ENCODE measurements at regions not wholly inside any gene's neighbourhood (a gene's known extent, or its start where the extent isn't known, plus 50 kb on each side); places are given as distances from the start of the nearest gene placed in this dataset.
"Not testable (repeated sequence)": the region's sequence is repeated elsewhere in the genome, so short reads cannot be mapped to it uniquely, and the experiment has no call there.

DNA sequence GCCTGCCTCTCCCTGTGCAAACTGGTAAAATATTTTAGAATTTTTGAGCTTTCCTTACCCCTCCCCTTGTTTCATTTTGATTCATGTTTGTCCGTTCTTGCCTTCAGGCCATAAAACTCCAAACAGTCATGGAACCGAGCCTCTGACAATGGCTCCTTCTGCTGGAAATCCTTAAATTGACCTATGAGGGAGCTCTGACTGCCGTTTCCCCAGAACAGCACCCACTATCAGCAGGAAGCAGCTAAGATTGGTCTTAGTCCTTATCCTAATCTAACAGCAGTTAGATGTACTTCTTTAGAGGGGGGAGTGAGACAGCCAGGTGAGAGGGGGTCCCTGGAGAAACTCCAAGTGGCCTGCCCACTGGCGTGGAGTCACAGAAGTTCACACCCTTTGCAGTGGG lies 106.7 kb downstream of the FAM174A start:
- FAIRE-seq = no peak

DNA sequence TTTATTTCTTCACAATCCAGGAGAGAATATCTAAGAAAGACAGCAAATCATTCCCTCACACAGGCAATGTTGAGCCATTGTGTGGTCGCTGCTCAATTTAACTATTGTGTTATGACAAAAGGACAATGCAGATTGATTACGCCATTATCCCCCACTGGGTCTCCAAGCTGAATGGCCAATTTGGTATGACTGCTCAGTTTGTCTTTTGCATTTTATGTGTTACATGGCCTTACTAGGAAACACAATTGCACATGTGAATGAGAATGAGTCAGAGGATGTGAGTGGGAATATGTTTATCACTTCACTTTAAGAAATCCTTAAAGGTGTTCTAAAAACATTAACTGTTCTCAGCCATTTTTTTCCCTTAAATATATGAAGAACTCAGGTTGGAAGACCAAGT lies 108.3 kb downstream of the FAM174A start:
- DNase-seq (ENCODE audit: insufficient read length, low spot score) (no peak), FAIRE-seq (no peak)

More for the DNA sequence above, 106.7 kb downstream of the FAM174A start:
- DNase-seq (ENCODE audit: insufficient read length, low spot score) = no peak

DNA sequence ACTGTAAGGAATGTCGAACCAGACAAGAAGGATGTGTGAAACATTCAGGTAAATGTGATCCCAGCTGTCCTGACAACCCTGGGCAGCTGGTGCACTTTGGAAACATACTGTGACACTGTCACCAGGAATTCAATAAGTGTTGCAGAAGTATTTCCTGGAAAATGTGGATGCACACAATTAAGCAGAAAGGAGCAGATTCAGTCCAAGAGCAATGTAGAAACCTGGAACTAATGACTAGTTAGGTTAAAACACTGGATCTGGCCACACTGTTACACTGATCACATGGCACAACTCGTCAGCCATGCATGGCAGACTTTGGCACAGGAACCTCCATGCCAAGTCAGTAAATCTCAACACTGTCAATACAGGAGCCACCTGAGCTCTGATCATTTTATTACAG lies 109.0 kb downstream of the FAM174A start:
- no peak for DNase-seq (ENCODE audit: insufficient read length, low spot score)
- FAIRE-seq = no peak

DNA sequence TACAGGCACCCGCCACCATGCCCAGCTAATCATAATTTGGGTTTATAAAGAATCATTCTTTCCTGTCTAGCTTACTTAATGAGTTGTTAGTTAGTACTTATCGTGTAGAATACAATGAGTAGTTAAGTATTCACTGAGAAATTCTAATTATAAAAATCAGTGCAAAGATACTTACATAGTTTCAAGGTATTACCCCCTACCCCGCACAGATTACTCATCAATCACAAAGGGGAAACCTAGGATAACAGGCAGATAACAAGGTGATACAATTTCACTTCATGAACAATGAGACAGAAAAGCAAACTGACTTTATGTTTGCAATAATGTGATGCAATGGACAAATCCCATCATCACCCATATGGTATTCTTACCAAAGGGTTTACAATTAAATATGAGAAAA lies 109.6 kb downstream of the FAM174A start:
- DNase-seq (ENCODE audit: insufficient read length, low spot score) (no peak), FAIRE-seq (no peak)

DNA sequence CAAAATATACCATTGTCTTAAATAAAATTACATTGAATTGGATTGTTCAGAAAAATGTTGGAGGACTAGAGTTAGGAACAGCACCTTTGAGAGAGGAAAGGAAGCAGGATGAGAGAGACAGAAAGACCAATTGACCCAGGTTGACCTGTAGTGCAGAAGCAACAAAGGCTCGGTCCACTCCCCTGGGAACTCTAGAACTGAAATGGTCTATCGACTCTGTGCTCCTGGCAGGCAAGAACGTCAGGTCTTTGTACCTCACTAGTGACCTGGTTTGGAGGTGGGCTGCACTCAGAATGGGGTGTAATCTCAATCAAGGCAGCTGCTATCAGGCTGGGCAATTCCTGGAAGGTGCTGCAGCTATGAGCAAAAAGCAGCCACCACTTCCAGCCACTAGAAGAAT lies 110.8 kb downstream of the FAM174A start:
- DNase-seq (ENCODE audit: insufficient read length, low spot score) = no peak
- no peak for FAIRE-seq

DNA sequence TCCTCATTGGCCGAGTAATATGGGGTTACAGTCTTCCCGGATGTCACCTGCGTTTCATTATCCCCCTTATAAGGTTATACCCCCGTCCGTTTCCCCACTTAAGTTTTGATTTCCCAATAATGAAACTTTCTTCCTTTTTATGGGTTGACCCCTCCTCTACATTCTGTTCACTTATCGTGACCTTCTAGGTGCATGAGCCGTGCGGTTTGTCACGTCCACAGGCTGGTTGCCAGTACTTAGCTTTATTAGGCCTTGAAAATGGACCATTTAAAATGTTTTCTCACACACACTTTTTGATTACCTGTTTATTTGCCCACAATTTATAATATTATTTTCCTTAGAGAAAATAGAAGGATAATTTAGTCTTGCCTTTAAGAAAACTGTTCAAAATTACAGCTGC lies 111.5 kb downstream of the FAM174A start:
- no peak for FAIRE-seq
- no peak for DNase-seq (ENCODE audit: insufficient read length, low spot score)

DNA sequence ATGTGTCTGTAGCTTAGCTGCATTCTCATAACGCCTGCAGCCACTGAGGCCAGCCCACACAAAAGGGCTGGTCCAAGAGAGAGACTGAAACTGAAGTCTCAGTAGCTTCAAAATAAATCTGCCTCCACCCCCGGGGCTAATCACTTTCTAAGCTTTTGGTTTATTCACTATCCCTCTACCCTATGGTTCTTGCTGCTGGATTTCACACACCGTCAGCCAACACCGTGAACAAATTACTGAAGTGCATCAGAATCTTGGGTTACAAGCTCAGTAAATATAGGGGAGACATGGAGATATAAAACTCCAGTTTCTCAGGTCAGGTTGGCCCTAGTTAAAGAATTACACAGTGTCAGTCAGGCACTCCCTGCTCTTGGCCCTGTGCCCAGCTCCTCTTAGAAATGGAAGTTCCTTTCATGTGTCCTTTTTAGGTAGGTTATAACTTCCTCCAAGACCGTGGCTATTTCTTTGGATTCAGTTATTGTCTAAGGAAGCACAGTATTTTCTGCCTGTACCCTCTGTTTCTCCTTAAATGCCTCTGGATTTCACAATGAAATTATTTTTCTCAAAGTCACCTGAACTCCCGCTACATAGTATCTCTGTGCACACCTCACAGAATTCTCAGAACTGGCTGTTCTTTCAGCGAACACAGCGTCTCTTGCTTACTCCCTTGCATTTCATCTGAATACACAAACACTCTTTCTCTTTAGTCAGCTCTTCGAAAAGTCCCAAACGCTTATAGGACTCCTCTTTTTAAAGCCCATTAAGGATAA lies 112.5 kb downstream of the FAM174A start:
- FAIRE-seq (peak; percentile 75), DNase-seq (ENCODE audit: insufficient read length, low spot score) (no peak)

DNA sequence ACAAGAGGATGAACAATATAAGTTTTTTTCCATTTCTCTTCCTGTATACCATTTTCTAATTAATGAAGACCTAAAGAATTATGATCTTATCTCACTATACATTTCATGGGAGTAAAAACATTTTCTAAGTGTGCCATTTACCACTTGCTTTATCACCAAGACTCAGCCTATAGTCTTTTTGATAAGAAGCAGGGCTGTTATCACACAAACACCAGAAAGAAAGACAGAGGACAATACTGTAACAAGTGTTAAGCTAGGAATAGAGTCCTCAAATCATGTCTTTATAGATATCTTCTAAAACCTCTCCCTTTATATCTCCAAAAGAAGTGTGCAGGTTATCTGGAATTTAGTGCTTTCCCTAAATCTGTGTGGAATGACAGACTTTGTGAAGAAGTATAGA lies 119.7 kb downstream of the FAM174A start:
- no peak for DNase-seq (ENCODE audit: insufficient read length, low spot score)

DNA sequence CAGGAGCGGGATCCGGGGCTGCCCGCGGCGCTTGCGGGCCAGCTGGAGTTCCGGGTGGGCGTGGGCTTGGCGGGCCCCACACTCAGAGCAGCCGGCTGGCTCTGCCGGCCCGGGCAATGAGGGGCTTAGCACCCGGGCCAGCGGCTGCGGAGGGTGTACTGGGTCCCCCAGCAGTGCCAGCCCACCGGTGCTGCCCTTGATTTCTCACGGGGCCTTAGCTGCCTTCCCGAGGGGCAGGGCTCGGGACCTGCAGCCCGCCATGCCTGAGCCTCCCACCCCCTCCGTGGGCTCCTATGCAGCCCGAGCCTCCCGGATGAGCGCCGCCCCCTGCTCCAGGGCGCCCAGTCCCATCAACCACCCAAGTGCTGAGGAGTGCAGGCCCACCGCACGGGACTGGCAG lies 121.6 kb downstream of the FAM174A start:
- FAIRE-seq; DNase-seq (ENCODE audit: insufficient read length, low spot score): not testable (repeated sequence)

More for the DNA sequence above, 119.7 kb downstream of the FAM174A start:
- FAIRE-seq = no peak

DNA sequence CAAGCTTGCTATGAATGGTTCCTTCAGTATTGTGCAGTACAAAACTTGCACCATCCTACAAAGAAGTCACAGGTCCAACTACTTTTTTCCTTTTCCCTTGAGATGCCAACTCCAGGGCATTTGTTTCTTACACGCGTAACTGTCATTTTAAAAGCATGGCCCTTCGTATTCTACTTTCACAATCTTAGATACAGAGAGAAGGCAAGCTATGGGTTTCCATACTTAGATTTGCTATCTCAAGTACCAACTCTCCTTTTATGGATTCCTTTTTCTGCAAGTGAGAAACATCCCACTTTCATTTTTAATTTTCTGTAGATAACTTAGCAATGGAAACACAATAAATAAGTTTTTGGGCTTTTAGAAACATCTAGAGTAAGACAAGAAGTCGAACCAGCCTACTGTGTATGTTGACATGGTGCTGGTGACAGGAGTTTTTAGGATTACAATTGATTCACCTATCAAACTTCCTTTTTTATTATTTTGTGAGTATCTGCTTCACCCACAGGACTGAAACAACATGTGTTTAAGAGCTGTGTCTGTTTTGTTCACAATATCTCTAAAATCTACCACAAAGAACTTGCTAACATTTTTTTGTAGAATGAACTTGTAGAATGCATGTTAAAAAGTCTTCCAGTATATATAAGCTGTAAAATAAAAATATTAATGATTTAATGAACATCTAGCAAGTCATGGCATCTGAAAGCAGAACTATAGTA lies 124.1 kb downstream of the FAM174A start:
- FAIRE-seq = no peak
- DNase-seq (ENCODE audit: insufficient read length, low spot score) = no peak

DNA sequence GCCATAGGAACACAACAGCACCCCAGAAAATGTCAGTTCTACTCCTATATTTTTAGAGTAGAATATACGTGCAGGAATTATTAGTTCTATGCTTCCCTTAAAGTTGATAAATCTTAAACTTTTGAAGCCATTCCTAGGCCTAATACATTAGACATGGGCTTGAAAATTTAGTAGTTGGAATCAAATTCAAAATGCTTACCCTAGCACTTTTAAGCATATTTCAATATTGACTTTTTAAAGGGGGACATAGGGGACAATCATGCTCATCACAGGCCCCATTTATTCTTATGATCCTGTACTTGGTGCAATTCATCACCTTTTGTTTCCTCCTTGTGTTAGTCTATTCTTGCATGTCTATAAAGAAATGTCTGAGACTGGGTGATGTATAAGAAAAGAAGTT lies 129.0 kb downstream of the FAM174A start:
- no peak for FAIRE-seq
- DNase-seq (ENCODE audit: insufficient read length, low spot score) = no peak

DNA sequence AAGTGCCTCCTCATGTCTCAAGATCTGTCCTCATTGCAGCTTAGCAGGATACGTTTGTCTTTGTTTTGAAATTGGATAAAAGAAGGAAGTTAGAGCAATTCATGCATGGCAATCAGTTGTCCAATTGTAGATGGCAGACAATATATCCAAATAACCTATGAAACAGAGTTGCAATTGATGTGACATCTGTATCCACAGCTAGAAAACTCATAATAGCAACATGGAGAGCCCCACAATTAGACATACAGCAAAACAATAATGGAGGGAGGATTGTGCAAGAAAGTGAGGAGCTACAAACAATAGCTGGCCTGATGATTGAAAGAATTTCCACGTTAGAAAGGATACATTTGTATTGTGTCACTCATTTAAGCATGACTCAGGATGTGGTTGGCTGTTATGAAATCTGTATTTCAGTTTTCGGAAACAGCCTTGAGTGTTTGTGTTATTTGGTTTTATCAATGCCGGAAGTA lies 132.0 kb downstream of the FAM174A start:
- FAIRE-seq = peak; percentile 26

DNA sequence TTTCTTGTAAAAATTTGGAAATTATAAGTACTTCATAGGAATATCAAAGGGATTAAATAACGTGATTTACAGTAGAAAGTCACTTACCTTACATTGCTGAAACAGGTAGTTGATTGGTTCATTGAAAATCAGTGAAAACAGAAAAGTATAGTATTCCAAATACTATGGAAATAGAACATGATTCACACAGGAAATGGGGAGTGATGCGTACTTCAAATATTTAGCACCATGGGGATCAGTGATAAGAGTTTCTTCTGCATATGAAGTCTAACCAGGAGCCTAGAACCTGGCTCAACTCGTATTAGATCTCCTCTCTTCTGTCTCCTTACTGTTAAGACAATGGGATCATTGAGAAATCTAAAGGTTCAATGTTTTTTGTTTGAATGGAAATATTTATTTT lies 133.3 kb downstream of the FAM174A start:
- FAIRE-seq (no peak), DNase-seq (ENCODE audit: insufficient read length, low spot score) (no peak)

More for the DNA sequence above, 132.0 kb downstream of the FAM174A start:
- no peak for DNase-seq (ENCODE audit: insufficient read length, low spot score)

DNA sequence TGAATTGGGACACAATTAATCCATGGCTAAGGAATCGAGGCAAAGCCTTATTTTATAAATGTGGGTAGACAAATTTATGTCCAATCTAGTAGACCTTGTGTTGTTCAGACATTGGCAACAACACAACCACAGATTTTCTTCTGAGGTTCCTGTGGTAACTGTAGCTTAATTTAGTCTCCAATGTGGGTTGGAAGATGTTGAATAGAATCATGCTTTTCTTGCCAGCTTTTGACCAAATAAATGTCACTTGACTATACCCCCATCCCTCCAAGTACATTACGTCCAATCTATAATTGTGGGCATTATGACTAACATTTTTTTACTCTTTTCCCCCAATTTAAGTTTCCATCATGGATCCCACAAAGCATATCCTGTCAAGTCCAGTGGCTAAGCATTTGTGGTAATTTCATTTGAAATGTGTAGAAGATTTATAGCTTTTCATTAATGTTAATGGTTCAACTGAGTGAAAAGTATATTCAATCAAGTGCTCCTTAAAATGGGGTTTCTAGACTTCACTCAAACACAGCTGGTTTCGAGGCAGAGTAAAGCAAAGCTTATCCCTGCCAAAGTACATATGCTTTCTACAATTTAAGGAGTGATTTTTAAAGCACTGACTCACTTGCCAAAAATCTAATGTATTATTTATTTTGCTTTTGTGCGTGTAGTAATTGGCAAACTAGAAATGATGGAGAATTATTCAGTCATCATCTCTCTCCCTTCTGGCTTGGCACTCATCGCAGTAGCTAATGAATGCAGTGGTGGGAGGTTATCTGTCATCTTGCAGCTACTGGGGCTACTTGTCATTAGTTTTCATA lies 141.8 kb downstream of the FAM174A start:
- FAIRE-seq (no peak), DNase-seq (ENCODE audit: insufficient read length, low spot score) (no peak)

DNA sequence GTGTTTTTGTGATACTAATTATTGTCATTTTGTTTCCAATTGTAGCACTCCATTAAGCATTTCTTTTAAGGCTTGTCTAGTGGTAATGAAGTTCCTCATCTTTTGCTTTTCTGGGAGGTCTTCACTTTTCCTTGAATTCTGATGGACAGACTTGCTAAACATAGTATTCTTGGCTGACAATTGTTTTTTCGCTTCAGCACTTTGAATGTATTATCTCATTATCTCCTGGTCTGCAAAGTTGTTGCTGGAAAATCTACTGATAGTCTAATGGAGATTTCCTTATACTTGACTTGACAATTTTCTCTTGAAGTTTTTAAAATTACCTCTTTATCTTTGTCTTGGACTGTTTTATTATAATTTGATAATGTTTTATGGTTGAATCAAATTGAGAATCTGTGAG lies 147.5 kb downstream of the FAM174A start:
- FAIRE-seq (peak; percentile 4), DNase-seq (ENCODE audit: insufficient read length, low spot score) (no peak)

DNA sequence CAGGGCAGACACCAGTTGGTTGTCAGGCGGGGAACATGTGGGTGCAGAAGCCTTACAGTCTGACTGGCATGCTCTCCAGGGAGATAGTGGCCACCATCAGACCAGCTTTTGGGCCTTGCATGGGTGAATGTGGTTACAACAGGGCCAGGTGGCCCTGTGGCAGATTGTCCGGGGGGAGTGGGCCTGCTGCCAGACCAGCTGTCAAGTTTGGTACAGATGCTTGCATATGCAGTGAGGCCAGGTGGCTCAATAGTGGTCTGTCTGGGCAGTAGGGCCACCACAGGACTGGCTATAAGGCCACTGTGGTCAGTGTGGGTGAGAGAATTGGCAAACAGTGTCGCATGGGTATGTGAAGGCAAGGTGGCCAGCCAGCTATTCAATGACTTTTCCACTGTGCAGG lies 148.7 kb downstream of the FAM174A start:
- FAIRE-seq = no peak
- no peak for DNase-seq (ENCODE audit: insufficient read length, low spot score)

DNA sequence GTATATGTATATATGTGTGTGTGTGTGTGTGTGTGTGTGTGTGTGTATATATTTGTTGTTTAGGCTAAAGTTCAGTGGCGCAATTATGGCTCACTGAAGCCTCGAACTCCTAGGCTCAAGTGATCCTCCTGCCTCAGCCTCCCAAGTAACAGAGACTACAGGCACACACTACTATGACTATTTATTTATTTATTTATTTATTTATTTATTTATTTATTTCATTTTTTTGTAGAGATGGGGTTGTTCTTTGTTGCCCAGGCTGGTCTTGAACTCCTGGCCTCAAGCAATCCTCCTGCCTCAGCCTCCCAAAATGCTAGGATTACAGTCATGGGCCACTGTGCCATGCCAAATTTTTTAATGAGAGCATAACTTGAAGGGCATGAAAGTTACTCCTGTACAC lies 149.9 kb downstream of the FAM174A start:
- not testable (repeated sequence) for FAIRE-seq; DNase-seq (ENCODE audit: insufficient read length, low spot score)

DNA sequence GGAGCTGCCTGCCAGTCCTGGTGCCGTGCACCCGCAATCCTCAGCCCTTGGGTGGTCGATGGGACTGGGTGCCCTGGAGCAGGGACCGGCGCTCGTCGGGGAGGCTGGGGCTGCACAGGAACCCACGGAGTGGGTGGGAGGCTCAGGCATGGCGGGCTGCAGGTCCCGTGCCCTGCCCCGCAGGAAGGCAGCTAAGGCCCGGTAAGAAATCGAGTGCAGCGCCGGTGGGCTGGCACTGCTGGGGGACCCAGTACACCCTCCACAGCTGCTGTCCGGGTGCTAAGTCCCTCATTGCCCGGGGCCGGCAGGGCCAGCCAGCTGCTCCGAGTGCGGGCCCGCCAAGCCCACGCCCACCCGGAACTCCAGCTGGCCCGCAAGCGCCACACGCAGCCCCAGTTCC lies 153.7 kb downstream of the FAM174A start:
- DNase-seq (ENCODE audit: insufficient read length, low spot score); FAIRE-seq: not testable (repeated sequence)

DNA sequence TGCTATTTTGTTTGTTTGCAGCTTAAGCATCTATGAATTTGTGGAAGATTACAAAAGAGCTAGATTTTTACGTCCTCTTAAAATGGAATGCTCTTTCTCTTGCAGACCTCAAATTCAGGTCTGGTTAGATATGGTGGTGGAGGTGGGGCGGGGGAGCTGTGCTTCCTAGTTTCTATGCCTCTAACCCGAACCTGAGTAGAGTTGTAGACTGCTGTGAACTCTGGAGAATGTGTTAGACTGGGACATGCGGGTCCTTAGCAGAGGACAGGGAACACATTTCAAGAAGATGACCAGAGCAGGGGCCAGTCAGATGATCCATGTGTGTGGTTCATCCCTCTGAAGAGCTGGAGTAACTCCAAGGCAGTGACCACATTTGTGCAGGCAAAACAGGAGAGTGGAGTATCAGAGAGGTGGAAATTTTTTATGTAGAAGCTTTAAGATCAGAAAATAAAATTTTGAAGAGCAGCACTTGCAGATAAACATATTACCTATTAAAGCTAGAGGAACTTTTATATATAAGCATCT lies 154.9 kb downstream of the FAM174A start:
- DNase-seq (ENCODE audit: insufficient read length, low spot score) (no peak), FAIRE-seq (no peak)

DNA sequence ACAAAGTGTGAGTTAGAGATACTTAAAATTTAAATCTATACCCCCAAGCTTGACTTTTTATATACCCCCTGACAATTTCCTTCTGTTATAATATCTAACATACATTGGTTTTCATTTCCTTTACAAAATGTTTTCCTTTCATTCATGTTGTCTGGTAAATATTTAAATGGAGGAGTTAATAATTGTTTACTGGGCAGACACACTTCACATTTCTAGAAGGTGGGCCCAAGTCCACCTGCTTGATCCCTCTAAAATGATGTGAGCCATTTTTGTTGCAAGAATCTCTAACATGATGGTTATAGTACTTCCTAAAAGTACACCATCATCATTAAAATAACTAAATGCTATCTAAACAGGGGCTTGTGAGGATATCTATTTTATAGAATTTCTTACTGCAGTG lies 155.9 kb downstream of the FAM174A start:
- DNase-seq (ENCODE audit: insufficient read length, low spot score) (no peak), FAIRE-seq (peak; percentile 52)

DNA sequence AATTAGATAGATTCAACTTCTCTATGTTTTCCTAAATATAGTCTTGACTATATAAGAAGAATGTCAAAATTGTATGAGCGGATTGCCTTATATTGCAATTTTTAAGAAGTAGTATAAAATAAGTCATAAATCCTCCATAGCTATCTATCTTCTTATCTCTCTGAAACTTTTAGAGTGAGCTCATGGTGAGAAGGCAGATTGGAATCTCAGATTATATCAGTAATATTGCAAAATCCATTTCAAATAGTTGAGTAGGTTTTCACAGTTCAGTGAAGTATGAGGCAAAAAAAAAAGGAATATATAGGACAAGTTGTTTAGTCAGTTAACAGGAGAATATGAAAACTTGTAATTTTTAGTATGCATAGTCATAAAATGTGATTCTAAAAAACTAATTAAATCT lies 156.4 kb downstream of the FAM174A start:
- FAIRE-seq = no peak
- DNase-seq (ENCODE audit: insufficient read length, low spot score) = no peak

All from GM19239 (cell line).